ENCODE measurements at regions not wholly inside any gene's neighbourhood (a gene's known extent, or its start where the extent isn't known, plus 50 kb on each side); places are given as distances from the start of the nearest gene placed in this dataset.

GRCh38 chr1:193957556-193958095, 771.2 kb upstream of the B3GALT2 start:
- H3K27ac ChIP-seq = no peak overlapping the region
- ATAC-seq (no peak), DNase-seq (ENCODE audit: low read depth in 1 of 2, low spot score in 1 of 2) (no peak), FAIRE-seq (no peak)
- H3K4me3 ChIP-seq = no peak overlapping the region
- WGBS (ENCODE audit: missing lambda C conversion rate) = 62% methylated on average over 6 of the region's 7 CpGs
- POLR2A ChIA-PET = no interaction called here
- TF ChIP-seq KDM5A (IDR thresholded peaks at IDR 0.05) (no peak), CEBPB (IDR thresholded peaks at IDR 0.05) (no peak), TP53 (CRISPR knock-in tag; IDR thresholded peaks at IDR 0.05) (no peak), ZC3H11A (IDR thresholded peaks at IDR 0.05) (no peak)
- no peak overlapping the region for H3K4me2 ChIP-seq
- CTCF ChIA-PET = no interaction called here
- H3K4me1 ChIP-seq = no peaks in the 10 kb centered on the region
- H3K9me3 ChIP-seq = no peaks in the 10 kb centered on the region

GRCh38 chr1:193952778-193953374, 766.5 kb upstream of the B3GALT2 start:
- POLR2A ChIA-PET = no interaction called here
- H3K4me1 ChIP-seq = no peaks in the 10 kb centered on the region
- no peak overlapping the region for H3K4me2 ChIP-seq
- ATAC-seq = no peak
- no peaks in the 10 kb centered on the region for H3K9me3 ChIP-seq
- WGBS (ENCODE audit: missing lambda C conversion rate) = 53% methylated on average over 1 of the region's 1 CpG
- no peak for TF ChIP-seq USF2 (IDR thresholded peaks at IDR 0.05)
- no peak for TF ChIP-seq FOXS1 (CRISPR knock-in tag; IDR thresholded peaks at IDR 0.05)
- no peak for TF ChIP-seq ZC3H11A (IDR thresholded peaks at IDR 0.05)
- no peak for TF ChIP-seq KDM1A (IDR thresholded peaks at IDR 0.05; ENCODE audit: low read depth)
- no peak for TF ChIP-seq FOSL2 (IDR thresholded peaks at IDR 0.05)
- no peak for TF ChIP-seq FOSL2 (CRISPR knock-in tag; IDR thresholded peaks at IDR 0.05)
- no peak for TF ChIP-seq ZSCAN20 (CRISPR knock-in tag; IDR thresholded peaks at IDR 0.05)
- no peak for TF ChIP-seq SREBF2 (IDR thresholded peaks at IDR 0.05)
- no peak for TF ChIP-seq HES2 (IDR thresholded peaks at IDR 0.05)
- no peak for TF ChIP-seq MYC (IDR thresholded peaks at IDR 0.05; ENCODE audit: borderline replicate concordance, low read length)
- no peak for TF ChIP-seq MAZ (IDR thresholded peaks at IDR 0.05; ENCODE audit: borderline replicate concordance, low read depth, low read length)
- no peak for TF ChIP-seq ZFP36 (IDR thresholded peaks at IDR 0.05; ENCODE audit: borderline replicate concordance, partially characterized antibody)
- TF ChIP-seq HOXB13 (CRISPR knock-in tag; IDR thresholded peaks at IDR 0.05; ENCODE audit: low read depth) = no peak
- no peak for TF ChIP-seq BHLHE40 (IDR thresholded peaks at IDR 0.05; ENCODE audit: low read depth, low read length)
- no peak for TF ChIP-seq HMGXB4 (CRISPR knock-in tag; IDR thresholded peaks at IDR 0.05; ENCODE audit: borderline replicate concordance)
- TF ChIP-seq GATA3 (IDR thresholded peaks at IDR 0.05; ENCODE audit: borderline replicate concordance) = no peak
- FAIRE-seq = no peak
- DNase-seq (ENCODE audit: low read depth in 1 of 2, low spot score in 1 of 2) = no peak
- H3K27ac ChIP-seq = no peak overlapping the region
- H3K4me3 ChIP-seq = no peak overlapping the region
- CTCF ChIA-PET = interaction anchor here (0.9 kb wide), 1 partner anchor 17 kb away, joined by 3 read pairs; no protein-coding TSS in a partner anchor

- Histone ChIP-seq H3K9me3 (no peaks in the 10 kb centered on the region), H3K4me3 (no peak overlapping the region), H3K4me1 (no peaks in the 10 kb centered on the region), H3K27ac (no peak overlapping the region), H3K4me2 (no peak overlapping the region)
- DNase-seq (ENCODE audit: low read depth in 1 of 2, low spot score in 1 of 2) (no peak), FAIRE-seq (no peak), ATAC-seq (no peak)
- 50% methylated on average over 3 of the region's 3 CpGs for WGBS (ENCODE audit: missing lambda C conversion rate)
- CTCF ChIA-PET = no interaction called here
- POLR2A ChIA-PET = no interaction called here
- TF ChIP-seq HOXA7 (CRISPR knock-in tag; IDR thresholded peaks at IDR 0.05) (no peak), USF2 (IDR thresholded peaks at IDR 0.05) (no peak), CBX8 (IDR thresholded peaks at IDR 0.05) (no peak), CTCF (IDR thresholded peaks at IDR 0.05) (no peak), RNF2 (IDR thresholded peaks at IDR 0.05; ENCODE audit: borderline replicate concordance, low read depth) (no peak), BCL3 (IDR thresholded peaks at IDR 0.05) (no peak), TP53 (CRISPR knock-in tag; IDR thresholded peaks at IDR 0.05) (no peak), ZC3H11A (IDR thresholded peaks at IDR 0.05) (no peak), RARB (CRISPR knock-in tag; IDR thresholded peaks at IDR 0.05) (no peak), NPAS2 (CRISPR knock-in tag; IDR thresholded peaks at IDR 0.05; ENCODE audit: borderline replicate concordance) (no peak), KDM5A (IDR thresholded peaks at IDR 0.05) (no peak), ATOH8 (CRISPR knock-in tag; IDR thresholded peaks at IDR 0.05; ENCODE audit: low read depth) (no peak)
Observed at GRCh38 chr1:193951984-193952383, 765.6 kb upstream of the B3GALT2 start.

All from A549 (cell line).